HCEC 1CT (cell line): ENCODE measurements at regions not wholly inside any gene's neighbourhood (a gene's known extent, or its start where the extent isn't known, plus 50 kb on each side); places are given as distances from the start of the nearest gene placed in this dataset.
A peak's percentile ranks its signal among the peaks of the same experiment; 100 is the strongest.
"Not testable (repeated sequence)": the region's sequence is repeated elsewhere in the genome, so short reads cannot be mapped to it uniquely, and the experiment has no call there.

ENCODE experiments used
- DNase-seq: peaks from one replicate; pipeline ENCODE4 v3.0.0-alpha.2; 2017

GRCh38 chr15:36430726-36431265 is 148.6 kb upstream of the CDIN1 start:
- no peak for DNase-seq

DNA sequence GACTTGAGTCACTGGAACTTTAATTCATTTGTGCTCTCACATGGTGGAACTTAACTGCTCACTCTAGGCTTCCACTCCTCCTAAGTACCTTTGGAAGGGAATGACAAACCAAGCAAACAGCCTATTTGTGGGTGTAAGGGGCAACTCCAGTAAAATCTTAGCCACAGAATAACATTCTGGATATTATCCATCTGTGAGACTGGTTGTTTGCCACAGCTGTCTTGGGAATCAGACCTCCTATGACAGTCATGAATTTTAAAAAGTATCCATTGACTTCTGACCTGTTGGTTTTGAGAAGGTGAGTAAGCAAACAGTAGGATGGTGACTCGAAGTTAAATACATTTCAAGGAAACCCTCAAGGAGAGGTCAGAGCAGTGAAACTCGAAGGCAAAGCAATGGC is 147.3 kb upstream of the CDIN1 start:
- peak; percentile 81 for DNase-seq

GRCh38 chr15:36434177-36434576 is 145.2 kb upstream of the CDIN1 start:
- no peak for DNase-seq

DNA sequence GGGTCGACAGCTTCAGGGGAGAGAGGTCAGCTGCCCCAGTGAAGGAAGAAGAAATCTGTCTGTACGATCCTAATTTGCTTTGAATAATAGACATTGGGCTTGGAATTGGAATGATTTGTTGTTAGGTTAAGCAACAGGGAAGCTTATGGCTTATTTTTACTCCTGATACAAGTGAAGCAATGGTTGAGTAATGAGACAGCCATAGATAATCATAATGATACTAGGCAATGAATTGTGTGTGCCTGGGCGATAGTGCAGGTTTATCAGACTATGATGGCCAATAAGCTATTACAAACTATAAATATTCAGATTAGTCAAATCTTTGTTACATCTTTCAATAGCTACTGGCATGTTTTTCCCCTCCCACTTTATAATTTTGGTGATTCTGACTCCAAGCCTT is 140.9 kb upstream of the CDIN1 start:
- DNase-seq: no peak

DNA sequence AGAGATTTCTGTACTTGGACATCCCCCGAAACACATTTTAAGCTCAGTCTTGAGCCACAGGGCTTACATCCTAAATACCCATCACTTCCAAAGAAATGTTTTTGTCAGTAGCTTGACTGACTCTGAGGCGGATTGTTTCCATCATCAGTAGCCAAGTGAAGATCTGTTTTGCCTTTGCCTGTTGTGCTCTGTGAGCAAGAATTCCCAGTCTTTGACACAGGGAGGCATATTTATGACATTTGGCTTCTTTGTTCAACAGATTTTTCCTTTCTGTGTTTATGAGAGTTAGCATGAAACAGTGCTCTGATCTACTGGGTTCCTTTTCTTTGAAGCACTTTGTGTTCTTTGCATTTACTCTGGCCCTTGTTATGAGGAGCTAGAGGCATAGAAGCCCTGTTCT is 132.1 kb upstream of the CDIN1 start:
- DNase-seq: no peak

GRCh38 chr15:36448418-36448817 is 131.0 kb upstream of the CDIN1 start:
- DNase-seq: no peak

- DNase-seq: peak; percentile 67
Measured at GRCh38 chr15:36449084-36449661, 130.3 kb upstream of the CDIN1 start.

- DNase-seq: no peak
Measured at GRCh38 chr15:36449662-36450145, 129.7 kb upstream of the CDIN1 start.

GRCh38 chr15:36454244-36454643 is 125.2 kb upstream of the CDIN1 start:
- DNase-seq: not testable (repeated sequence)

DNA sequence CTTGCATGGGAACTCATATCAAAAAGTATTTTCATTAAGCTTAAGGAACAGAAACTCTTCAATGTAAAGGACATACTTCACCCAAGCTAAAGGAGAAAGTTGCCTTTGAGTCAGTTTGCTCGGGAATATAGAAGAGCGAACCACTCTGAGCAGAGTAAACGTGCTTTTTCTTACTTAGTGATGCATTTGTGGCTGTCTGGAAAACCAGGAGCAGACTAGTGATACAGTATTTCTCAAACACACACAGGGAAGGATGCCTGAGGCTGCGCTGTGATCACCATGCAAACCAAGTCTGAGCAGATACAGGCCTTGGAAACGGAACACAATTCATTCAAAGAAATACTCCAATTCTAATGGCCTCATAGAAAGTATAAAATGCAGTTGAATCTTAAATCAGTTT is 121.0 kb upstream of the CDIN1 start:
- DNase-seq: no peak

GRCh38 chr15:36465304-36465703 is 114.1 kb upstream of the CDIN1 start:
- DNase-seq: no peak

DNA sequence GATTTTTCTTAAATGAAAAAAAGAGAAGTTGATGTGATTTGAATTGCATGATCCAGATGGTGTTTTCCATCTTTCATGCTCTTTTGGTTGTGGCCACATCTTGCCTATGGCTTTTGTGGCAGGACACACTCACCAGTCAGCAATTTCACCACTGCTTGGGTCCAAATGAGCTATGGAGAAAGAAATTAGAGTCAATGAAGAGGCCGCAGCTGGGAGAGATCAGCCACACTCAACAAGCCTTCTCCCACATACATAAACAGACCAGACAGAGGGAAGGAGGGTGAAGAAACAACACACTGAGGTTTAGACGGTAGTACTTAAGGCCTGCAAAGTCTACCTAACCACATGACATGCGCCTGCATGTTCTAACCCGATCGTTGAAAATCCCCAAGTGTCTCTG is 110.7 kb upstream of the CDIN1 start:
- DNase-seq: peak; percentile 78

GRCh38 chr15:36469311-36469966 is 110.0 kb upstream of the CDIN1 start:
- peak; percentile 36 for DNase-seq

GRCh38 chr15:36472672-36473071 is 106.8 kb upstream of the CDIN1 start:
- peak; percentile 11 for DNase-seq

- DNase-seq: no peak
Measured at GRCh38 chr15:36478561-36478960, 100.9 kb upstream of the CDIN1 start.

GRCh38 chr15:36479200-36479896 is 100.1 kb upstream of the CDIN1 start:
- peak; percentile 39 for DNase-seq

DNA sequence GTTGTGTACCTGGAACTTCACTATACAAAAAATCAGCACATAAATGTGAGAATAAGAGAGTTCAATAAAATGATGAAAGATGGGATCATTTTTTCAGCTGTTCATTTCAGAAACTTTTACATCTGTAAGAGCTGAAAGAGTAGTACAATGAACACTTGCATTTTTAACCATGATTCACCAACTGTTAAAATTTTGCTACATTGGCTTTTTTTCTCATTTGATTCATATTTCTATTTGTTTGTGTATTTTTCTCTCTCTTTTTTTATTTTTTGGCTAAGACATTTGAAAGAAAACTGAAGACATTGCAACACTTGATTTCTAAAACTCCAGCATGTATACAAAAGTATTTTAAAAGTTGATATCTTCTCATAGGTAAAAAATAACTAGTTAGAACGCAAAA is 98.3 kb upstream of the CDIN1 start:
- DNase-seq: no peak

DNA sequence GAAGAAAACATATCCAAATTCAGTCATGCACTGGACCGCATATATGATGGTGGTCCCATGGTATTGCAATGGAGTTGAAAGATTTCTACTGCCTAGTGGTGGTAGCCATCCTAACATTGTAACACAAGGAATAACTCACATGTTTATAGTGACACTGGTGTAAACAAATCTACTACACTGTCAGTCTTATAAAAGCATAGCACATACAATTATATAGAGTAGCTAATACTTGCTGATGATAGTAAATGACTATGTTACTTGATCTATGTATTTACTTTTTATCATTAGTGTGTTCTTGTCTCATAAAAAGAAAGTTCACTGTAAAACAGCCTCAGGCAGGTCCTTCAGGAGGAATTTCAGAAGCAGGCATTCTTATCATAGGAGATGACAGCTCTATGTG is 96.0 kb upstream of the CDIN1 start:
- no peak for DNase-seq

DNA sequence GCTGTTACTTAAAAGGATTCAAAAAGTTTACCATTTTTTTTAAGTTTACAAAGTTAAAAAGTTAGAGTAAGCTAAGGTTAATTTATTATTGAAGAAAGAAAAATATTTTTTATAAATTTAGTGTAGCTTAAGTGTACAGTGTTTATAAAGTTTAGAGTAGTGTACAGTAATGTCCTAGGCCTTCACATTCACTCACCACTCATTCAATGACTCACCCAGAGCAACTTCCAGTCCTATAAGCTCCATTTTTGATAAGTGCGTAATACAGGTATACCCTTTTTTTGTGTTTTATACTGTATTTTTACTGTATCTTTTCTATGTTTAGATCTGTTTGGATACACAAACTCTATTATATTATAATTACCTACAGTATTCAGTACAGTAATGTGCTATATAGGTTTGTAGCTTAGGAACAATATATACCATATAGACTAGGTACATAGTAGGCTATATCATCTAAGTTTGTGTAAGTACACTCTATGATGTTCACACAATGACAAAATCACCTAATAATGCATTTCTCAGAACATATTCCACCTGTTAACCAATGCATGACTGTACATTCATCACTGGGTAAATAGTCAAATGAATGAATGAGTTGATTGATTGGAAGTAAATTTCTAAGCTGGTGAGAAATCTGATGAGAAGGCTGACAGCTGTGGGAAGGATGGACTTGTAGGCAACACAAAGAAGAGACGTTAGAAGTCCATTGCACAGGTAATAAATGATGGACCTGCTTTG is 95.2 kb upstream of the CDIN1 start:
- DNase-seq: peak; percentile 64

GRCh38 chr15:36491912-36492311 is 87.5 kb upstream of the CDIN1 start:
- no peak for DNase-seq

DNA sequence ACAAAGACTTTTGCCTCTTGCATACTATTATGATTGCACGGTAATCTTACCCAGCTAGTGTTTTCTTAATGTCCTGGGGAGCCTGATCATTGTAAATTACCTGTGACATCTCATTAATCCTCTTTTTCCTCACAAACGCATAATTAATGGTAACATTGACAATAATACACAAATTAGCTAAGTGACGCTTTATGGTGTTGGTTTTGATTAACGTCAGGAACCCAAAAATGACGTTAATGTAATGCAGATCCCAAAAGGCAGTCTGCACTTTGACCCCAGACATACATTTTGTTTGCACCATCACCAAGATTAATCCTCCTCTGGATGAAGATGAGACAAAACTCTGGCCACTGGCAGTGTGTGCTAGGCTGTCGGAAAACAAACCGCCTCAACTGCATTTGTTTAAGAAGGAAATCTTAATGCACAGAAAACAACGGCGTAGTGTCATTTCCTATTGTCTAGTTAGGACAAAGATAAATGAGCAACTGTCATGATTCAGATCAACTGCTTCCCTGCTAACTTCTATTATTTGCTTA is 83.9 kb upstream of the CDIN1 start:
- DNase-seq: no peak

DNA sequence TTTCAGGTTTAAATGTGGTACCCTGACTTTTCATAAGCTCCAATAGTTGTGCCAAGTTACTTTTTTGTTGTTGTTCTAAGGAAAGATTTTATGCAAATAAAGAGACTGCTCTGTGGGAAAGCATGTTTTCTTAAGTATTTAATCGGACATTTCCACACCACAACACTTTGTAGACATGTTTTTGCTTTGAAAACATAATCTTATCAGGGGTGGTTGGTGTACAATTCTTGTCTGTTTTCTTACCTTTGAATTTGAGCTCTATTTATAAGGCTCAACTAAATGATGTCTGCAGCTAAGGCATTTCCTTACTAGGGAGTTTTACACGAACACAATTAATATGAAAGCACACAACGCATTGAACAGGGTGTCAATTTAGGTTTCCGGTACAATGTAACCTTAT is 81.5 kb upstream of the CDIN1 start:
- DNase-seq: no peak

- DNase-seq: no peak
Measured at GRCh38 chr15:36498401-36498800, 81.0 kb upstream of the CDIN1 start.
